ENCODE measurements at regions not wholly inside any gene's neighbourhood (a gene's known extent, or its start where the extent isn't known, plus 50 kb on each side); places are given as distances from the start of the nearest gene placed in this dataset.

DNA sequence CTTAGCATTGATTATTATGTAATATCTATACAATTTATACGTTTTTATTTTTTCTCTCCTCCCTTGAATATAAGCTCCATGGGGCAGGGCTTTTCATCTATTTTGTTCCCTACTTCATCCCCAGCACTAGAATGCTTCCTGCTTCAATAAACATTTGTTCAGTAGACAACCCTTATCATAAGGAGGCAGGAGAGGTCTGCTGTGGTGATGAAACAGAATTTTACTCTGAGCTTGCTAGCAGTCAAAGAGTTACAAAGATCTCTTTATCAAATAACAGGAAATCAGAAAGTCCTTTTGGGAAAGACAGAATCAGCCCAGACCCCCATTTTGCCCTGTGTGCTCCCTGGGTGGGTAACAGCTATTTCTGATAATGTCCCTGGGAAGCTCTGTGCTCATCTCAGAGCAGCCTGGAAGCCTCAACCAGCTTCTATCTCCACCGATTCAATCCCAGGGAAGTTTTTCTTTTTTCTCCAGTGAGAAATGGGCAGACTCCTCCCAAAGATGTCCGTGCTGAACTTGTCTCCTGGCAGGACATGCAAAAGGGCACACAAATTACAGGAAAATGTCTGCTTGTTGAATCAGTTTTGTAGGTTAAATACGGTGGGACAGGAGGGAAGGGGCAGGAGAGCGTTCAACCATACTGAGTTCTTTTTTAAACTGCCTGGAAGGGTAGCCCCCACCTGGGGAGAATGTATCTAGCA lies 84.7 kb upstream of the PKDCC start:
- Histone ChIP-seq H3K27ac (no peak overlapping the region), H3K4me1 (ENCODE audit: control insufficient read depth in 1 of 2, insufficient read depth in 1 of 2, low read depth in 1 of 2, low read length in 1 of 2) (no peaks in the 10 kb centered on the region), H3K9me3 (no peaks in the 10 kb centered on the region), H3K36me3 (no peaks in the 10 kb centered on the region), H3K4me3 (ENCODE audit: low read depth in 1 of 2, low read length in 1 of 2) (no peak overlapping the region), H3K27me3 (peaks cover 11% of the 10 kb centered on the region)
- TF ChIP-seq, protein P1, sequence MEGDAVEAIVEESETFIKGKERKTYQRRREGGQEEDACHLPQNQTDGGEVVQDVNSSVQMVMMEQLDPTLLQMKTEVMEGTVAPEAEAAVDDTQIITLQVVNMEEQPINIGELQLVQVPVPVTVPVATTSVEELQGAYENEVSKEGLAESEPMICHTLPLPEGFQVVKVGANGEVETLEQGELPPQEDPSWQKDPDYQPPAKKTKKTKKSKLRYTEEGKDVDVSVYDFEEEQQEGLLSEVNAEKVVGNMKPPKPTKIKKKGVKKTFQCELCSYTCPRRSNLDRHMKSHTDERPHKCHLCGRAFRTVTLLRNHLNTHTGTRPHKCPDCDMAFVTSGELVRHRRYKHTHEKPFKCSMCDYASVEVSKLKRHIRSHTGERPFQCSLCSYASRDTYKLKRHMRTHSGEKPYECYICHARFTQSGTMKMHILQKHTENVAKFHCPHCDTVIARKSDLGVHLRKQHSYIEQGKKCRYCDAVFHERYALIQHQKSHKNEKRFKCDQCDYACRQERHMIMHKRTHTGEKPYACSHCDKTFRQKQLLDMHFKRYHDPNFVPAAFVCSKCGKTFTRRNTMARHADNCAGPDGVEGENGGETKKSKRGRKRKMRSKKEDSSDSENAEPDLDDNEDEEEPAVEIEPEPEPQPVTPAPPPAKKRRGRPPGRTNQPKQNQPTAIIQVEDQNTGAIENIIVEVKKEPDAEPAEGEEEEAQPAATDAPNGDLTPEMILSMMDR (IDR thresholded peaks at IDR 0.05) = no peak

GRCh38 chr2:41963661-41964525 lies 83.9 kb upstream of the PKDCC start:
- H3K4me3 ChIP-seq (ENCODE audit: low read depth in 1 of 2, low read length in 1 of 2) = no peak overlapping the region
- H3K9me3 ChIP-seq = no peaks in the 10 kb centered on the region
- H3K27me3 ChIP-seq = peaks cover 11% of the 10 kb centered on the region
- H3K36me3 ChIP-seq = no peaks in the 10 kb centered on the region
- H3K4me1 ChIP-seq (ENCODE audit: control insufficient read depth in 1 of 2, insufficient read depth in 1 of 2, low read depth in 1 of 2, low read length in 1 of 2) = no peaks in the 10 kb centered on the region
- TF ChIP-seq, protein P1 (IDR thresholded peaks at IDR 0.05) = no peak
- no peak overlapping the region for H3K27ac ChIP-seq

- Histone ChIP-seq H3K27ac (no peak overlapping the region), H3K36me3 (no peaks in the 10 kb centered on the region)
- TF ChIP-seq, protein P1 (IDR thresholded peaks at IDR 0.05) = no peak
Observed at GRCh38 chr2:41965173-41965908, 82.5 kb upstream of the PKDCC start.

GRCh38 chr2:41965909-41966295 lies 81.9 kb upstream of the PKDCC start:
- H3K36me3 ChIP-seq = no peaks in the 10 kb centered on the region
- no peak overlapping the region for H3K4me3 ChIP-seq (ENCODE audit: low read depth in 1 of 2, low read length in 1 of 2)
- H3K4me1 ChIP-seq (ENCODE audit: control insufficient read depth in 1 of 2, insufficient read depth in 1 of 2, low read depth in 1 of 2, low read length in 1 of 2) = no peaks in the 10 kb centered on the region
- H3K9me3 ChIP-seq = no peaks in the 10 kb centered on the region
- TF ChIP-seq, protein P1 (IDR thresholded peaks at IDR 0.05) = no peak
- peaks cover 11% of the 10 kb centered on the region for H3K27me3 ChIP-seq
- H3K27ac ChIP-seq = no peak overlapping the region

More at GRCh38 chr2:41965173-41965908, 82.5 kb upstream of the PKDCC start:
- no peaks in the 10 kb centered on the region for H3K4me1 ChIP-seq (ENCODE audit: control insufficient read depth in 1 of 2, insufficient read depth in 1 of 2, low read depth in 1 of 2, low read length in 1 of 2)
- H3K9me3 ChIP-seq = no peaks in the 10 kb centered on the region
- H3K27me3 ChIP-seq = peaks cover 11% of the 10 kb centered on the region
- no peak overlapping the region for H3K4me3 ChIP-seq (ENCODE audit: low read depth in 1 of 2, low read length in 1 of 2)

DNA sequence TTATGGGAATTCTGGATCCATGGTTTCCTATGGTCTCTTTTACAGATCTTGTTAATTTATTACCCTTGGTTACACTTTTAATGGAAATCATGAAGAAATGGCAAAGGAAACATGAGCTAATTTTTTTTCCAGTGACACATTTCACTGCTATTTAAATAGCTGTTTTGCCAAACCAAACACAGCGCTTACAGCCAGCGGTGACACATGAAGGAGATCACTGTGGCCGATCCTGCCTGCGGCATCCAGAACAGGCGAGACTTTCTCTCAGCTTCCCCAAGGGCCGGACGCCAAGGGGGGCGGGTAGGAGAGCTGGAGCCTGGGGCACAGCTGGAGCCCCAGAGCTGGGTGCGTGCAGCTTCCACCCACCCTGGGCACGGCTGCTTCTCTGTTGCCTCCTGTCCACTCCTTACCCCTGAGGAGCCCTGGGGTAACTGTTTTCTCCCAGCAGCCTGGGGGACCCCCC lies 81.4 kb upstream of the PKDCC start:
- no peaks in the 10 kb centered on the region for H3K36me3 ChIP-seq
- peaks cover 11% of the 10 kb centered on the region for H3K27me3 ChIP-seq
- H3K9me3 ChIP-seq = no peaks in the 10 kb centered on the region
- H3K27ac ChIP-seq = no peak overlapping the region
- TF ChIP-seq, protein P1 (IDR thresholded peaks at IDR 0.05) = no peak
- no peaks in the 10 kb centered on the region for H3K4me1 ChIP-seq (ENCODE audit: control insufficient read depth in 1 of 2, insufficient read depth in 1 of 2, low read depth in 1 of 2, low read length in 1 of 2)
- no peak overlapping the region for H3K4me3 ChIP-seq (ENCODE audit: low read depth in 1 of 2, low read length in 1 of 2)
